GM19023 (cell line): ENCODE measurements at regions not wholly inside any gene's neighbourhood (a gene's known extent, or its start where the extent isn't known, plus 50 kb on each side); places are given as distances from the start of the nearest gene placed in this dataset.

ENCODE experiments used
- ATAC-seq: cut with Tn5 transposase; IDR thresholded peaks from one replicate; pipeline ENCODE4 v1.9.1; 2021; ENCODE audit warnings: mild to moderate bottlenecking, moderate library complexity; ENCODE audit not compliant: unreplicated experiment

DNA sequence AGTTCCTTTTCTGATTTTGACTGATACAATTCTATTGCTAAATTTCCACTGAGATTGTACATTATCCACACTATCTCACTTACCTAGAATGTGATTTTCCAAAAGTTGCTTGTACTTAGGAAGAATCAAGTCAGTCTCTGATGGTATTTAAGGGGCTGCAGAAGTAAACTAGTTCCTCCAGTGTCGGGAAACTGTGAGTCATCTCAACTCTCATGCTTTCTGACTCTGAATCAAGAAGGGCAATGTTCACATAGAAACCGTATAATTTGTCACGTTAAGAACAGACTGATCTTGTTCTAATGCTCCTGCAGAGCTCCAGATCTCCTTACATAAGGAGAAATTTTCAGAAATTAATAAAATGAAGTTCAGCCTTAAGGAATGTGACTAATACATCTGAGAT, 369.3 kb downstream of the KLF5 start:
- ATAC-seq: no peak

DNA sequence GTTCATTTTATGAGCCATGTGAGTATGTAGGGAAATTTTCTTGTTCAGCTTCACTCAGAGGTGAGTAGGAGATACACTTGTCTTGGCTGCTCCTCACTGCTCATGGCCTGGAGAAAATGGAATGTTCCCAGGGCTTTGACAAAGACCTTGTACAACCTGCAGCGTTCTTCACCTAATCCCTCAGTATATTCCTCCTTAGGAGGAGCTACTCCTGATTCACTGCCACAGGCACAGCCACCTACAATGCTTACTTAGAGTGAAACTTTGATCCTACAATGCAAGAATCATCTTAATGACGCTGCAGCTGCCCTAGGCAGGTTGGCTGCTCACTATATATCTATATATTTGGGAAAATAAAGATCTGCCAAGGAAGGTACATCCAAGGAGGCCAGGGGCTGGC, 364.2 kb downstream of the KLF5 start:
- no peak for ATAC-seq

DNA sequence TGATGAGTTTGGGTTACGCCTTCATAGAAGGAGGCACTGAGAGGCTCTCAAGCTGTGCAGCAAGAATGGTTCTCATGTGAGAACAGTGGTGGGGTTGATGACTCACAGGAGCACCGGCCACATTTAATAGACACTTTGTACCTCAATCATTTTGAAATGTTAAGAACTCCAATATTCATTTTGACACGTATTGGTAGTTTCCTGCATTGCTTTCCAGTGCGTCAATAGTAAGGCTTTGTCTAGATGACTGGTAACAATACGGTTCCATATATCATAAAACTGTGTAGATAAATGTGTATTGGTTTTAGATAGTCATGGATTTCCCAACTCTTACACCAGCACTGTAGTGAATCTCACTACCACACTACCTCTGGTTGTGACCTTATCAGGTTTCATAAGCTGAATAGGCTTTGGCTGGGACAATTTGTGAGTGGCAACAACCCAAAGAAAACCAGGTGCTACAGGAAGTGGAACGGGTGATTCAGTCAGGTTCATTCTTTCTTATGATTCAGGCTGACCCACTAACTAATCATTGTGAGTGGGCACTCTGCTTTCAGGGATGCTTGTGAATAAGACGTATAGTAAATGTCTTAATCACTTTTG, 362.6 kb downstream of the KLF5 start:
- no peak for ATAC-seq

DNA sequence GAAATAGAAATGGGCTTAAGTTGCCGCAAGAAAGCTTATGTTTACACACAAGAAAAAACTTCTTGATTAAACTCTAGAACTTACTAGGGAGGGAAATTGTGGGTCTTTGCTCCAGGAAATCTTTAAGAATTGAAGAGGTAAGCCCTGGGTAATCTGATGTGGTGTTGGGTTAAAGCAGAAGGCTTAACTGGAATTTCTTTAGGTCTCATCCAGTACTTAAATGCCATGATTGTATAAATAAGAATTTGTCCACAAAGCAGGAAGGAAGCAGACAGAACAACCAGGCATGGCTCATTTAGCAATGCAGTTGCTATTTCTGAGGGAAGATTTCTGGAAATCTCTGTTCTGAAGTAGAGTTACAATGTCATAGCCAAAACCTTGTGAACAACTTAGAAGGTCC, 360.4 kb downstream of the KLF5 start:
- ATAC-seq: no peak

DNA sequence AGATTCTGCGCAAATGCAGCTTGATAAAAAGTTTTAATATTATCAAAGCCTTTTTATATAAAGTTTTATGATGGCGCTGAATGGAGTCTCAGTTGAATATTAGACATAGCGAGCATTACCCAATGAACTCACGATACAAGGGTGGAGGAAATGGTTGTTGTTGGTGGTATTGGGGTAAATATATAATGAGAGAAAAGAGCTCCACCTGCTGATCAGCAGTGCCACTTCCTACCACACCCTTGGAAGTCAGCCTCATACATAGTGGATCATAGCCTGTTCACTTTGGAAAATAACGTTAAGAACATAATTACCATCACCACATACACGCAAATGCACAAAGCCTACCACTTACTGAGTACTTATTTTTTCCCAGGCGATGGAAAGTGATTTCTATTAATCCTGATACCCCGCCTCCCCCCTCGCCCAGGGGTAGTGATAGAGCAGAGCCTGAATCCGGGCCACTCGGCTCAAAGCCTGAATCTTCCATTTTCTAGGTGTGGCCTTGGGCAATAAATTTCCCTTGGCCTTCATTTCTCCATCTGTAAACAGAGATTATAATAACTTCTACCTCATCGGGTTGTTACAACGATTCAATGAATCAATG, 358.3 kb downstream of the KLF5 start:
- ATAC-seq: no peak

DNA sequence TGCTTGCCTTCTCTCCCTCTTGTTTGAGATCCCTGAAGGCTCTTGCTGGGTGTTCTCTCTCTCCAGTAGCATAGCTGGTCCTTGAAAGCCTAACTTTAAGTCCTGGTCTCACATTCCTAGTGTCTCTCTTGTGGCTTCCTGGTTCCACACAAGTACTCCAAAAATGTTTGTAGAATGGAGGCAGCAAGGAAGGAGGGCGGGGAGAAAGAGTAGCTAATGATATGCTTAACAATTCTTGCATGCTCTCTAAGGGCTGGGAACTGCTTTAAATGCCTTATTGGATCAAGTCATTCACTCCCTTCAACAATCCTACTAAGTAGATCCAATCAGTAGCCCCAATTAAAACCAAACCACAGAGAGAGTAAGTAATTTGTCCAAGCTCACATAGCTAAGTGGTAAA, 357.3 kb downstream of the KLF5 start:
- ATAC-seq: no peak

DNA sequence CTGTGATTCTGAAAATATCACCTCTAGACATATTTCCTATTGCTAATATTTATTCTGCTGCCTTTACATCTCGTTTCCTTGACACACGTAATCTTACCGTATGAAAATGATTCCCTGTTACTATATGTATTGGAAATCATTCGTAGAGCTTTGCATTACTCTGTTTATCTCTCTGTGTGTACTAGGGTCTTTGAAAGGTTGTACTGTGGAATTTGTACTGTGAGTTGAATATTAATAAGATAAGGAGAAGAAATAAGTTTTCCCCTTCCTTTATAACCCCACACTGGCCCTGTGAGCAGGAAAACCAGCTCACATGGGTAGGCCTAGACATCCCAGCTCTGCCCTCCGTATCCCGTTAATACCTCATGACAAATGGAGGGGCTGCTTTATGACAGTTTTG, 354.9 kb downstream of the KLF5 start:
- no peak for ATAC-seq

DNA sequence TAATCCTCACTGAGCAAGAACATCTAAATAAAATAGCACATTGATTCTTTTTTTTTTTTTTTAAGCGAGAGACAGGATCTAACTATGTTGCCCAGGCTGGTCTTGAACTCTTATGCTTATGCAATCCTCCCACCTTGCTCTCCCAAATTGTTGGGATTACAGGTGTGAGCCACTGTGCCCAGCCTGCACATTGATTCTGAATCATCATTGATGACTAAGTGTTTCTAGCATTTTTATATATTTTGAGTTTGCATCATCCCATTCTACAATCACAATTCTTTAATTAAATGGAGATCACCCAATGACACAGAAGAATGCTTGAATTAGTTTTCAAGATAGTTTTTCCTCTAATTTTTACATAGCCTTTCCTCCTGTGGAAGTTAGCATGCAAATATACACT, 354.1 kb downstream of the KLF5 start:
- no peak for ATAC-seq

DNA sequence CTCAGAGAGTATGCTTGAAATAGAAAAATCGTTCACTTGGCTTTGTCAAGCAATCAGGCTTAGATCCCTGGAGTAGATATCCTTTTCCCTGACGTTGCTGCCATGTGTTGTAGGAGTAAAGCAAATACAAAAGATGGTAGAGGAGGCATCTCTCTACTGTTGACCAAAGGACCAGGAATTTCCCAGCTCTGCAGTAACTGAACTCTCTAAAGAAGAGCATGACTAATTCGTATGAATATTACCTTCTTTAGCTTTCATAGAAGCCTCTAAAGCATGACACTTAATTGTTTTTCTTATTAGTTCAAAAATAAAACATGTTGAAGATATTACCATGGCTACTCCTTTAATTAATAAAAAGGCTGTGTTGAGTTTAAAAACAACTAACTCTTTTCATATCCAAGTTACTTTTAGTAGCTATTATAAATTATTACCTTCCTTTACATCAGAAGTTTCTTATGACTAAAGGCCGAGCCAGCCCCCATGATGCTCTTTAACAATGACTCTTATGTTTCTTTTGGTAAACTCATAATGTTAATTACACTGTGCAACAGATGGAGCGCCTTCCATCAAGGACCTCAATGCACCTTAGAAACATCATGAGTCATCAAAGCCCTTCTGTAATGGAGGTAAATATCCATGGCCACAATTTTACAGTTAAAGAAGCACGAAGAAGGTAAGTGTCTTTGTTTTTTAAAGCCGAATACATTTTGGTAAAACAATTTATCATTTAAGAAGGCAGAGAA, 352.4 kb downstream of the KLF5 start:
- ATAC-seq: no peak

DNA sequence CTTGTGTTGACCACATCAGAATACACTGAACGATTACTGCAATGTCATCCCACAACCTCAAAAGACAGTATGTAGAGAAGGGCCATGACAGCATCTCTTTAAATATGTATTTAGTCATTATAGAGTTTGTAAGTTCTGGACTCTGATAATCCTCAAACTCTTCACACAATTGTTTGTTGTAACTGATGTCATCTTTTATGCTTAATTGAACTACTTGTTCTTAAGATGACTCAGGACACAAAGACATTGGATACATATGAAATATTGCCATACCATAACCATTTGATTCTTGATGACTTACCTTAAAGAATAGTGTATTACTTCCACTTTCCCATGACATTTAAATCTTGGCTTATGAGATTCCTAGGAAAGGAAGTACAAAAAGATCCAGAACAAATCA, 347.6 kb downstream of the KLF5 start:
- no peak for ATAC-seq

DNA sequence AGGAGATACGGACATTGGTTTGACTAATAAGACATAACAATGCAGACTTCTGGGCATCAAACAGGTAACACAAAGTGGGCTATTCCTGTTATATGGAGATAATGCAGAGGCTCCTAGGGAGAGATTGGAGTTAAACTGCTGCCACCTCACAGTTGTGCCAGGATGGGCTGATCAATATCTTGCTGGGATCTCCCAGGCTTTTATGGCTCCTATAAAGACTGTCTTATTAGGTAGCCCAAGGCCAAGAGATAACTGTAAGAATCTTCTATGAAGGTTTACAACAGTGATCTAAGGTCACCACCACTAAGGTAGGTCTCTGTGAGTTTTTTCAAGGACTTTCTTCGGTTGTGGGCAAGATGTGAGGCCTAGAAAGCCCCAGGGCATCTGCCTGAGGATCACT, 345.8 kb downstream of the KLF5 start:
- ATAC-seq: no peak

DNA sequence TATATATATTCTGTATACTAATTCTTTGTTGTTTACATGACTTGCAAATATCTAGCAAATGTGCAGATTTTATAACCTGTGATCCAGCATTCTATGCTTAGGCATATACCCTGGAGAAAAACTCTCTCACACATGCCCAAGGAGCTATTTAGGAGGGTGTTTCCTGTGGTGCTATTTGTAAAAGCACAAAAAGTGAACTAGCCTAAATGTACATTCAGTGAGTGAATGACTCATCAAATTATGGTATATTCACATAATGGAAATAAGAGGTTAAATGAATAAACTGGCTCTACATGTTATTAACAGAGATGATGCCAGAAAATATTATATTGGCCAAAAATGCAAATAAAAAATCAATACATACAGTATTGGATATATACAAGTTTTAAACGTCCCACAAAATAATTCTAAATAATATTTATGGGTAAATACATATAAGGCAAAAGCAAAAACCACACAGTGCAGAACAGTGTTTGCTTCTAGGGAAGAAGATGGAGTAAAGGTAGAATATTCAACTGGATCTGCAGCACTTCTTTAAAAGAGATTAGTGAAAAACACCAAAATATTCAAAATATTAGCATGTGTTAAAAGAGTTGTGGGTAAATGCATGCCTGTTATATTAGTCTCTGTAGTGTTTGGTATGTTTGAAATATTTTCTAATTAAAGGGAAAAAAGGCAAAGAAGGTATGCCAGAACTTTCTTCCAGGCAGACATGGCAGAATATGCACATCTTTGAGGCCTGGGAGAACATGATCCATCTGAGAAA, 344.7 kb downstream of the KLF5 start:
- no peak for ATAC-seq

DNA sequence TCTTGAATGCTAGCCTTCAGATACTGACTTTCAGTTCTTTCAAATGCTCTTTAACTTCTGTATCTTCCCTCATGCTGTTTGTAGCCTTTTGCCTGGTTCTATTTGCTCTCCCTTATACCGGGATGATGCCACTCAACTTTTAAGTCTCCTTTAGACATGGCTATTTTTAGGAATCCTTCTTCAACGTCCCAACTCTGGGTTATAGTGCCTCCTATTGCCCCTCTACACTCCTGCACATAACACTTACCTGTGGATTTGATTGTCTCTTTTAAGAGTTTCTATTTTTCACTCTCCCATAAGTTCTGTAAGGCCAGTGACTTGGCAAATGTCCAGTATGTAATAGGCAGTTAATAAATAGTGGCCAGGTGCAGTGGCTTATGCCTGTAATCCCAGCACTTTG, 343.0 kb downstream of the KLF5 start:
- ATAC-seq: no peak

DNA sequence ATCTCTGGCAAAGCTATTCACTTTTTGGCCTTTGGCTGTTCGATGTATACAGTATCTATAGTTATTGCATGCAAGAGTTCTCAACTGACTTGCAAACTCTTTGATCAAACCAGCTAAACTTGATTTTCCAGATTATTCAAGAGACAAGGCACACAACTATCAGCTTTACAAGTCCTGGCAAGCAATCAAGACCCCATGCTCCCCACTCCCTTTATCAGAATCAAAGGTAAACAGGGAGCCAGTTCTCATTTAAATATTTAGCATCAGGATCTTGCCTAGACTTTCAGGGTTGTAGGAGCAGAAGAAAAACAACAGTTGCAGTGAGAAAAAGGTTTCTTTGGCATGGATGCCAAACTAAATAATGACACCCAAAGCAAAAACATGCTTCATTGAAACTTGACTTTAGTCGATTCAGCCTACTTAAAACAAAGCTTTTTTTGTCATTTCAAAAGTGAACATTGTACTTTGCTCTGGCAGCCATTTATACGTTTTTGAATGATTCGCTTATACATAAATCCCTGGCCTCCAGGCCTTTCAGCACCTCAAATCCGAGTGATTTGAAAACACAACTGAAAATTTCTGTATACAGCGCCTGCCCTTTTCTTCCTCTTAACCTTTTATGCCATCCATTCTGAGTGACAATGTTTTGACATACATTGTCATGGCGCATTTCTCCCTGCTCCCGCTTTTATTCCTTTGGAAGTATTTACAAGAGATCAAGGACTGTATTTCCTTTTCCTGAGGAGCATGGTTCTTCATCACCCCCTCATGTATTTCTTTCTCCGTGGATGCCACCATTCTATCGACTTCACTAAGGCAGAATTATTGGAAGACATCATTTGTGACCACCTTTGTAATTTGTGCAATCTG, 340.8 kb downstream of the KLF5 start:
- ATAC-seq: no peak

DNA sequence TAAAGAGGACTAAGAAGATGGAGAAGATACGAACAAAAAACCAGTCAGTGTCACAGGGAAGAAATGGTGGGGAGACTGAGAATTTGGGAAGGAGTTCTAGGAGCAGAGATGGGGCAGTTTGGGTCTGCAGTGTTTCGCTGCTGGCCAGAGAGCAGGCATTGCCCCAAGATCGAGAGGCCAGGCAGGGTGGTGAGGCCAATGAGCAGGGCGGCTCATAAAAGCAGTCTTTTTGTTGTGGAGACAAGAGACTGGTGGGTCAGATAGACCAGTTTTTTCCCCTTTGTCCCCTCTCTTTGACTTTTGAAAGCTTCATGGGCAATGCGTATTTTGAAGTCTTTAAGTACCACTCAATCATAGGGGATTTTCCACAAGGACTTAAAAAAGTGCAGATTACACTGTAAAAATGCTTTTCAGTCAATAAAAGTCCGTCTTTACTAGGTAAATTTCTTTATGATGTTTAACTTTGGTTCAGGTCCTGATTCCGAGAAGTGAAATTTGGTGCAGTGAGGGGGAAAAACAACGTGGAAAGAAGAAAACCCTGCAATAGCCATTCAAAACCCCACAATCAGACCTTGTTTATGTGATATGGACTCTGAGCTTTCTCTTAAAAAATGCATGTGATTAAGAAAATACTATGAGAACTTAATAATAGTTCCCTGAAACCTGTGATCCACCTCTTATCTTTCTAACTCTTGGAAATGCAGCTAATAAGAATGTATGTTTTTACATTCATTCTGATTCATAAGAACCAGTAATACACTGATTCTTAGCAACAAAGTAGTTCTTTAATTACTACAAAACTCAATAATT, 338.9 kb downstream of the KLF5 start:
- ATAC-seq: no peak

DNA sequence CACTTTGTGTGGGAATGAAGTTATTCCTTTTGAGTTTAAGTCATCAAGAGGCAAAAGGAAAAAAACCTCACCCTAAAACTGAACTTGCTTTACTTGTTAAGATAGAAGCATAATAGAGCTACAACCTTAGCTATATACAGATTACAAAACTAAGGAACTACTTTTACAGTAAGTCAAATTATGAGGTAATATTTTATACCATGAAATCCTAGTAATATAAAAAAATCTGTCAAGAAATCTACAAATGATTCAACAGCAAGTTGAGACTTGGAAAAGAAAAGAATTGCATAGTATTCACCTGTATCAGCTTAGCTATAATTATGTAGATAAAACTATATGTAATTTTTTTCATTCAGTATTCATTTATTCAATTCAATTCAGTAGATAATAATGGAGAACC, 335.3 kb downstream of the KLF5 start:
- no peak for ATAC-seq

DNA sequence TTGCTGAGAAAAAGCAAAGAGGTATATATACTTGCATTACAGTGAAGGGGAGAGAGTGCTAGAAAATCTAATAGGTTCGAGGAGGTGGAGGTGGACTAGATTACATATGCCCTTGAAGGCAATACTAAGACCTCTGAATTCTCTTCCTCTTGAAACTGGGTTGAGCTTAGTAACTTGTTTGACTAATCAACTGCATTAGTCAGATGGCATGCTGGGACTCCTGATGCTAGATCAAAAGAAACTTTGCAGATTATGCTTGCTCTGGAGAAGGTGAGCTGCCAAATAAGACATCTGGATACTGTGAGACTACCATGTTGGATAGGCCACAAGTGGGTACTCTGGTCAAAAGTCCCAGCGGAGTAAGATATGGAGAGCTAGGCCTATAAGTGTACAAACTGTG, 331.3 kb downstream of the KLF5 start:
- no peak for ATAC-seq

DNA sequence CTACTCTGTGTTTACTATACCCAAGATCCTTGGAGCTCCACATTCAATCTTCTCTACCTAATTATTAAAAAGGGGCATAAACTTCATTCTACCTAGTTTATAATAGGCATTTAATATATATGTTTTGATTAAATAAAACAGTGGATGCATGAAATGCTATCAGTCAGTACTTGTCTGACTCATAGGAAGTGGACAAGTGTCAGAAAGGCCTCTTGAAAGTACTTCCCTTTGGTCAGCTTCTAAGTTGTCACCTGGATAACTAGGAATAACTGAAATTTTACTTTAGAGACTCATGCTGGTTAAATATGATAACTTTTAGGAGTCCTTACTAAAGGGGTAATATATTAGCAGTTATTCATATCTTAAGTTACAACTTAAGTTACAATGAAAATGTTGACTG, 329.8 kb downstream of the KLF5 start:
- ATAC-seq: no peak

DNA sequence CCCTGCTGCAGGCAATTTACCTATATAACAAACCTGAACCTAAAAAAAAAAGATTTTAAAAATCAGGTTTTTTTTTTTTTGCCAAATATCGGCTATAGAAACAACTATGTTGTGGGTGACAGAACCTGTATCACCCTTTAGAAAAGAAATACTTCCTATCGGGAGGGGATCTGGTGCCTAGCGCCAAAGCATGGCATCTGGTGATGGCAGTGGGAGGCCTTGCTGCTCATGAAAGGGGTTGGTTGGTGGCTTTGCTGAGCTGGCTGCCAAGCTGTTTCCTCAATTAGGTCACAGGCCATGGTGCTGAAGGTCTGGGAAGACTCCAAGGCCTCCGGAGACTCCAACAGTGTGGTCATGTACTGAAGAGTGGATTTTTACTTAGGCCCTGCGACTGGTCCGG, 328.5 kb downstream of the KLF5 start:
- no peak for ATAC-seq

DNA sequence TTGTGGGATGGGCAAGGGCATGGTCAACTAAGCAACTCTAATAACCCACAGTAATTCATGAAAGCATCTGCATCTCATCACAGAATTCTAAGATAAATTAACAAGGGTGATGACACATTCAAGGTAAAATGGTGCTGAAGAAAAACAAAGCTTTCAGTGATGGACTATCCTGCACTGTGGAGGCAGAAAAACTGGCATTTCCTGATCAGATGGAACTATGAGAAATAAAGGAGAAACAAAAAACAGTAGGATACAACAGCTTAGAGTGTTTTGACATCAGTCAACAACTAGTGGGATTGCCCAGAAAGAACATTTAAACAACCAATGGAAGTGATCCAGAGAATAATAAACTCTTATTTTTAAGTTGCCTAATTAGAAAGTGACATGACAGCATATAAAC, 327.0 kb downstream of the KLF5 start:
- no peak for ATAC-seq
